IMR-90 (cell line): ENCODE measurements at regions not wholly inside any gene's neighbourhood (a gene's known extent, or its start where the extent isn't known, plus 50 kb on each side); places are given as distances from the start of the nearest gene placed in this dataset.
"Not testable (repeated sequence)": the region's sequence is repeated elsewhere in the genome, so short reads cannot be mapped to it uniquely, and the experiment has no call there.

ENCODE experiments used
- ATAC-seq: fragments of 200-7000 bp; cut with Tn5 transposase; 2 replicates; pipeline ENCODE4 v1.9.1; 2020; ENCODE audit warnings: low read depth, mild to moderate bottlenecking, moderate library complexity
- BruUV-seq: library from RNA; stranded (reverse); fragments of 400-500 nt; replicated peaks from 2 replicates; lab custom pipeline; 2021; lab: Mats Ljungman, UMichigan
- CTCF ChIA-PET: fragments of 300-600 bp; formaldehyde crosslinking; extraction: SDS; loops from one replicate; lab custom pipeline; 2021; ENCODE audit warnings: antibody characterized with exemption; lab: Yijun Ruan, JAX
- POLR2A ChIA-PET: fragments of 300-600 bp; sonication (Branson Sonifier 250); formaldehyde crosslinking; loops from one replicate; lab custom pipeline; 2022; ENCODE audit warnings: antibody characterized with exemption; ENCODE audit not compliant: unreplicated experiment; lab: Charles Lee
- DNase-seq: peaks from one replicate; pipeline ENCODE4 v3.0.0; 2013
- H2AFZ ChIP-seq: replicated peaks from 2 replicates; pipeline ENCODE3; 2013; ENCODE audit warnings: low read length, mild to moderate bottlenecking; ENCODE audit not compliant: poor library complexity
- H2AK5ac ChIP-seq: 2 replicates; pipeline ENCODE4 v1.6.1; 2013; ENCODE audit warnings: low read depth, low read length, inconsistent platforms
- H2AK9ac ChIP-seq: replicated peaks from 2 replicates; pipeline ENCODE3; 2013; ENCODE audit warnings: mild to moderate bottlenecking, low read depth, low read length, moderate library complexity; ENCODE audit not compliant: poor library complexity
- H2BK120ac ChIP-seq: 2 replicates; pipeline ENCODE4 v1.6.1; 2013; ENCODE audit warnings: low read depth, low read length, inconsistent platforms
- H2BK15ac ChIP-seq: 3 replicates; pipeline ENCODE4 v1.6.1; 2013; ENCODE audit warnings: low read depth, low read length, inconsistent platforms
- H2BK20ac ChIP-seq: 2 replicates; pipeline ENCODE4 v1.6.1; 2013; ENCODE audit warnings: low read depth, mild to moderate bottlenecking, inconsistent platforms, low read length, moderate library complexity
- H2BK5ac ChIP-seq: 2 replicates; pipeline ENCODE4 v1.6.1; 2013; ENCODE audit warnings: mild to moderate bottlenecking, low read depth, low read length, inconsistent platforms; ENCODE audit not compliant: poor library complexity, severe bottlenecking
- H3K14ac ChIP-seq: replicated peaks from 2 replicates; pipeline ENCODE4 v1.6.1; 2013; ENCODE audit warnings: low read depth, low read length, inconsistent platforms
- H3K18ac ChIP-seq: 2 replicates; pipeline ENCODE4 v1.6.1; 2013; ENCODE audit warnings: low read depth, low read length, control low read depth
- H3K23ac ChIP-seq: 2 replicates; pipeline ENCODE4 v1.6.1; 2013; ENCODE audit warnings: low read depth, low read length, inconsistent platforms
- H3K27ac ChIP-seq: 2 replicates; pipeline ENCODE4 v1.5.1; 2013; ENCODE audit warnings: mild to moderate bottlenecking, control low read depth, low read length; ENCODE audit not compliant: insufficient read depth
- H3K27me3 ChIP-seq: 2 replicates; pipeline ENCODE4 v1.6.1; 2013; ENCODE audit warnings: low read length; ENCODE audit not compliant: control insufficient read depth, insufficient read depth
- H3K36me3 ChIP-seq: 2 replicates; pipeline ENCODE4 v1.6.1; 2013; ENCODE audit warnings: low read length, mixed read lengths; ENCODE audit not compliant: control insufficient read depth, insufficient read depth
- H3K4ac ChIP-seq: 2 replicates; pipeline ENCODE4 v1.6.1; 2013; ENCODE audit warnings: low read depth, low read length, inconsistent platforms
- H3K4me1 ChIP-seq: 2 replicates; pipeline ENCODE4 v1.6.1; 2013; ENCODE audit warnings: low read length, mixed read lengths; ENCODE audit not compliant: control insufficient read depth, insufficient read depth
- H3K4me2 ChIP-seq: 2 replicates; pipeline ENCODE4 v1.6.1; 2013; ENCODE audit warnings: low read depth, mild to moderate bottlenecking, control low read depth, low read length, moderate library complexity
- H3K4me3 ChIP-seq: 2 replicates; pipeline ENCODE4 v1.5.1; 2013; ENCODE audit warnings: low read depth, mild to moderate bottlenecking, control low read depth, low read length, moderate library complexity; ENCODE audit not compliant: insufficient read depth
- H3K56ac ChIP-seq: 2 replicates; pipeline ENCODE4 v1.6.1; 2013; ENCODE audit warnings: low read length, inconsistent platforms; ENCODE audit not compliant: insufficient read depth; ENCODE audit errors: extremely low read depth
- H3K79me1 ChIP-seq, 2 experiments: 2 replicates each; pipeline ENCODE4 v1.6.1; 2013; ENCODE audit warnings: low read length in 2 of 2, inconsistent platforms in 1 of 2, low read depth in 1 of 2
- H3K9ac ChIP-seq: 2 replicates; pipeline ENCODE4 v1.6.1; 2013; ENCODE audit warnings: low read depth, low read length, control low read depth
- H3K9me1 ChIP-seq: 2 replicates; pipeline ENCODE4 v1.6.1; 2013; ENCODE audit warnings: low read length, inconsistent platforms; ENCODE audit not compliant: insufficient read depth
- H3K9me3 ChIP-seq: 2 replicates; pipeline ENCODE4 v1.6.1; 2013; ENCODE audit warnings: low read length; ENCODE audit not compliant: control insufficient read depth, insufficient read depth
- H4K20me1 ChIP-seq: 2 replicates; pipeline ENCODE4 v1.6.1; 2013; ENCODE audit warnings: low read length, inconsistent platforms; ENCODE audit not compliant: insufficient read depth
- H4K5ac ChIP-seq: 2 replicates; pipeline ENCODE4 v1.6.1; 2013; ENCODE audit warnings: mild to moderate bottlenecking, low read depth, low read length, control low read depth
- H4K8ac ChIP-seq, 2 experiments: 2 replicates each; pipeline ENCODE4 v1.6.1; 2013; ENCODE audit warnings: low read depth in 2 of 2, low read length in 2 of 2, control low read depth in 1 of 2, inconsistent platforms in 1 of 2
- H4K91ac ChIP-seq: 2 replicates; pipeline ENCODE4 v1.6.1; 2013; ENCODE audit warnings: low read depth, low read length, inconsistent platforms; ENCODE audit not compliant: insufficient read depth
- ELK1 ChIP-seq: fragments of 150-350 bp; IDR thresholded peaks from 2 replicates; pipeline ENCODE4 v1.6.1; 2016; ENCODE audit warnings: low read depth, mild to moderate bottlenecking, low read length, moderate library complexity, borderline replicate concordance
- FOS ChIP-seq: fragments of 150-350 bp; IDR thresholded peaks from 2 replicates; pipeline ENCODE4 v1.6.1; 2016; ENCODE audit warnings: low read depth, low read length
- MAFK ChIP-seq: IDR thresholded peaks from 2 replicates; pipeline ENCODE4 v1.6.1; 2012; ENCODE audit warnings: low read depth, low read length, improper control_type of control experiment
- WGBS, 2 experiments: methylation state at CpG; one replicate each; pipeline versions ENCODE4 v1.1.5 to v1.1.7; 2013; ENCODE audit warnings: missing lambda C conversion rate in 2 of 2; ENCODE audit not compliant: insufficient read length in 1 of 2; ENCODE audit errors: extremely low coverage in 2 of 2; 5-methylcytosine and 5-hydroxymethylcytosine counted together
- dilution Hi-C: fragments of 300-500 bp; cut with HindIII; formaldehyde crosslinking; loops from one replicate; pipeline ENCODE4 v1.14.3; 2018; ENCODE audit warnings: low sequenced_read_pairs; ENCODE audit not compliant: unreplicated experiment
- in situ Hi-C: fragments of 300-500 bp; cut with MboI; formaldehyde crosslinking; loops from 3 replicates; pipeline ENCODE4 v1.14.3; 2019; ENCODE audit warnings: low sequenced_read_pairs, inconsistent platforms, mixed read lengths
- intact Hi-C: fragments of 100-400 bp; cut with micrococcal nuclease; formaldehyde crosslinking; loops from 2 replicates; pipeline ENCODE4 v1.10.0; 2022

GRCh38 chr9:115855458-115856133 lies 298.0 kb upstream of the PAPPA start (continued):
- TF ChIP-seq MAFK, result no peak
- TF ChIP-seq FOS, result no peak
- no peak for TF ChIP-seq ELK1

GRCh38 chr9:115858421-115858820 lies 295.2 kb upstream of the PAPPA start:
- H3K9me1 ChIP-seq, H3K4me2 ChIP-seq, H3K9ac ChIP-seq, H2BK120ac ChIP-seq, H3K27ac ChIP-seq, H3K4me1 ChIP-seq, H4K91ac ChIP-seq, POLR2A ChIA-PET, dilution Hi-C loops, H4K5ac ChIP-seq, H3K27me3 ChIP-seq, H3K14ac ChIP-seq, intact Hi-C loops, H3K4me3 ChIP-seq, H4K8ac ChIP-seq, H2BK20ac ChIP-seq, H3K56ac ChIP-seq, H2AK5ac ChIP-seq, H2BK15ac ChIP-seq, H3K79me1 ChIP-seq, H4K20me1 ChIP-seq, H2AFZ ChIP-seq, H3K9me3 ChIP-seq, H3K18ac ChIP-seq, H3K36me3 ChIP-seq, H2BK5ac ChIP-seq, CTCF ChIA-PET, H2AK9ac ChIP-seq, H3K23ac ChIP-seq, H3K4ac ChIP-seq, BruUV-seq, ATAC-seq: not testable (repeated sequence)
- no CpG with 5 or more reads among the region's 1 CpG for WGBS, 2 experiments
- in situ Hi-C loops, result loop anchor here (10.0 kb wide), 1 partner anchor 264 kb away; no protein-coding TSS in a partner anchor
- DNase-seq, result peak; percentile 38
